Neural cell (in vitro differentiated cells): ENCODE measurements at regions not wholly inside any gene's neighbourhood (a gene's known extent, or its start where the extent isn't known, plus 50 kb on each side); places are given as distances from the start of the nearest gene placed in this dataset.

ENCODE experiments used
- CTCF ChIP-seq: fragments of 450-650 bp; IDR thresholded peaks from 2 replicates; pipeline ENCODE4 v1.5.1; 2014; ENCODE audit warnings: antibody characterized with exemption, mild to moderate bottlenecking, moderate library complexity; ENCODE audit not compliant: poor library complexity, severe bottlenecking
- EZH2 ChIP-seq: fragments of 200-600, 300-800 bp; shearing (Covaris generic), sonication (generic); IDR thresholded peaks from 2 replicates; pipeline ENCODE4 v1.6.1; 2014; ENCODE audit warnings: antibody characterized with exemption, low read length, borderline replicate concordance, mild to moderate bottlenecking; ENCODE audit not compliant: insufficient read depth, poor library complexity, severe bottlenecking
- POLR2AphosphoS5 ChIP-seq: IDR thresholded peaks from 2 replicates; pipeline ENCODE4 v1.6.1; 2012
- RAD21 ChIP-seq: fragments of 450-650 bp; conservative IDR thresholded peaks from 2 replicates; pipeline ENCODE4 v1.6.1; 2014; ENCODE audit warnings: antibody characterized with exemption, mild to moderate bottlenecking, moderate library complexity
- TAF1 ChIP-seq: IDR thresholded peaks from 2 replicates; pipeline ENCODE4 v1.6.1; 2012; ENCODE audit warnings: low read depth

- TF ChIP-seq POLR2AphosphoS5: no peak
- no peak for TF ChIP-seq EZH2
- TF ChIP-seq TAF1: no peak
- no peak for TF ChIP-seq CTCF
- no peak for TF ChIP-seq RAD21
Observed at GRCh38 chr19:27676877-27677276, 1536.1 kb downstream of the UQCRFS1 start.
